Muscle of back (tissue), 3 donors: ENCODE measurements at regions not wholly inside any gene's neighbourhood (a gene's known extent, or its start where the extent isn't known, plus 50 kb on each side); places are given as distances from the start of the nearest gene placed in this dataset.

ENCODE experiments used
- DNase-seq, 3 donors: peaks; one replicate each; pipeline versions ENCODE4 v3.0.0 to v3.0.0-alpha.2; 2013

DNA sequence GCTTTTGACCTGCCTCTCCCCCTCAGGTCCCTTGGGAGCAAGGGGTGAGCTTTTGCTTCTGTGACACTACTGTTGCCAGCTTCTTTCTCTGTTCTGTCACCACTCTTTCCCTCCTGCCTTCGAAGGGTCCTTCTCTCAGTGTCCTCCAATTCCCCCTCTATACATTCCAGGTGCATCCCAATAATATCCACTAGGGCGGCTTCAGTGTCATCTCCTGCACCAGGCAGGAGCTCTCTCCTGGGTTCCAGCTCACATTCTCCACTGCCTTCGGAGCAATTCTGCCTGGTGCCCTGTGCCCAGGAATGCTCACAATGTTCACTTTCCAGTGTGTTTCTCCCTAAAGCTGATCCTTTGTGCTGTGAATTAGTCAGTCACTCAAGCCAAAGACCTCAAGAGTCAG, 83.9 kb upstream of the CXCL14 start:
- DNase-seq: no peak

DNA sequence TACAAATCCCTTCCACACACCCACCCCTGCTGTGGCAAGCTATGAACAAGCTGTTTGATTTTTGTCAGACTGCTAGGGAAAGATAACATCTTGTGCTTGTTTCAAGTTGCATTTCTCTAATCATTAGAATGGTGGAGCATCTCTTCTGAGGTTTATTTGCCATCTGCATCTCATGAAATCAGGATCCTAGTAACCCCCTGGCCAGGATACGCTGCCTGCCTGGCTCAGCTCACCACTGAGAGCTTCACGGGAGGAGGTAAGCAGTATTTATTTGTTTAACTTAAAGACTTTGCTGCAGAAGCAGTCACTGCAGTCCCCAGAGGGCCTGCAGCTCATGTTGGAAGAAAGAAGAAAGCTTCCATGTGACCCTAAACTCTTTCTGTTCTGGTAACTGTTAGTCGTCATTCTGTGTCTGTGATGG, 83.3 kb upstream of the CXCL14 start:
- DNase-seq: peak in 1 of 3 donors; percentile 64

DNA sequence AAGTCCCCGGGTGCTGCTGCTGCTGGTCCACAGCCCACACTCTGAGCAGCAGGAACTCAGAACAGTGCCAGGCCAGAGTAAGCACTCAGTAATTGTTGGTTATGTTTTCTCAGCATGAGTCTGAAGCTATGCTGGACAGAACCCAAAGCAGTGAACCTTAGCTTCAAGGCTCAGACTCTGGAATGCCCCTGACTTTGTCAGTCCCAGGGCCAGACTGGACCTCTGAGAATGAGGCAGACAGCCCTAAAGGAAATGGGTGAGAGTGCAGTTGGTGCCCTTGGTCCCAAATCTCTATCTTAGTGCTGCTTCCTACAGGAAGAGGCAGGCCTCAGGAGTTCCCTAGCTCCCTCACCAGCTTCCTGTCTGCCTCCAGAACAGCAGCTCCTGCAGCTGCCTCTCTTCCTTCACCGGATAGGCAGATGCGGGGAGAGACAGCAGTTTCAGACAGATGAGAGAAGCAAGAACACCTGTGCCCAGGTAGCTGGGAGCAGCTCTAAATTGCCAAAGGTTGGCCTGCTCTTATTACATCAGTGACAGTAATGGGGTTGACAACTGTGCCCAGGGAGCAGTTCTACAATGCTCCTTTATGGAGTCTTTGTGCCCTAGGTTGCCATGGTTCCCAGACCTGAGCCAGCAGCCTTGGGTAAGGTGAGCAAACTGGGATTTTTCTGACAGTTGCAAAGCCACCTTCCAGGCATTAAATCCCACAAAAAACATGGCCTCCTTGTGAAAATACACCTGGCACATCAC, 82.2 kb upstream of the CXCL14 start:
- DNase-seq: peak in 1 of 3 donors; percentile 54

DNA sequence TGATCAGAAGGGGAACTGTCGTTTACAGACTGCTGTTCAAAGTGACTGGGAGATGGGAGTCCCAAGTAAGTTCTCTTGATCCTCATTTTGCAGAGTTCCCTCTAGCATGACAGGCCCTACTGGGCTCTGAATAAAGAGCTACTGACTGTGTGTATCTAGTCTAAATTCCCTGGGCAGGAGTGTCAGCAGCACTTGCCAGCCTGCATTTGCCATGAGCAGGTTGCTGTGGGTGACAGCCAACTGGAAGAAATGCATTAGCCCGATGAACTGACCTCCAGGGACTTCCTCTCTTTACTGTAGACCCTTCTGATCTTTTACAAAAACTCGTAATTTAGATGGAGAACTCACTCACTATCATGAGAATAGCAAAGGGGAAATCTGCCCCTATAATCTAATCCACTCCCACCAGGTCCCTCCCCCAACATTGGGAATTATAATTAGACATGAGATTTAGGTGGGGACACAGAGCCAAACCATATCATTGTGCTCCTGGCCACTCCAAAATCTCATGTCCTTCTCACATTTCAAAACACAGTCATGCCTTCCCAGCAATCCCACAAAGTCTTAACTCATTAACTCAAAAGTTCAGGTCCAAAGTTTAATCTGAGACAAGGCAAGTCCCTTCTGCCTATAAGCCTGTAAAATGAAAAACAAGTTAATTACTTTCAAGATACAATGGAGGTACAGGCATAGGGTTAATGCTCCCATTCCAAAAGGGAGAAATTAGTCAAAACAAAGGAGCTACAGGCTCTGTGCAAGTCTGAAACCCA, 78.9 kb upstream of the CXCL14 start:
- no peak for DNase-seq

DNA sequence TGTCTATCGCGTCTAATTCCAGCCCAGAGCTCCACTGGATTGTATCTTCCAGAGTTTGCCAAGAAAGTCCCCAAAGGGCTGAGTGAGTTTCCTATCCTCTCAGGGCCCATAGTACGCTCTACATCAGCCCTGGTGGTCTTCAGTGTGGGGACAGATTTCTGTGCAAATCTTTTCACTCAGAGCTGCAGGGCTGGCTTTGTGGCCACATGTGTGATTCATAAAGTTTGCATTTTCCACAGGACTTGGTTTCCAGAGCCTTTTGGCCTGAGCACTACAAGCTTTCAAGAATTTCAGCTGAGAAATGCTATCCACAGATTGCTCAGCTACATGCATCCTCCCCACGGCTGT, 76.7 kb upstream of the CXCL14 start:
- peak; percentile 74 to 95 (median 84) for DNase-seq

DNA sequence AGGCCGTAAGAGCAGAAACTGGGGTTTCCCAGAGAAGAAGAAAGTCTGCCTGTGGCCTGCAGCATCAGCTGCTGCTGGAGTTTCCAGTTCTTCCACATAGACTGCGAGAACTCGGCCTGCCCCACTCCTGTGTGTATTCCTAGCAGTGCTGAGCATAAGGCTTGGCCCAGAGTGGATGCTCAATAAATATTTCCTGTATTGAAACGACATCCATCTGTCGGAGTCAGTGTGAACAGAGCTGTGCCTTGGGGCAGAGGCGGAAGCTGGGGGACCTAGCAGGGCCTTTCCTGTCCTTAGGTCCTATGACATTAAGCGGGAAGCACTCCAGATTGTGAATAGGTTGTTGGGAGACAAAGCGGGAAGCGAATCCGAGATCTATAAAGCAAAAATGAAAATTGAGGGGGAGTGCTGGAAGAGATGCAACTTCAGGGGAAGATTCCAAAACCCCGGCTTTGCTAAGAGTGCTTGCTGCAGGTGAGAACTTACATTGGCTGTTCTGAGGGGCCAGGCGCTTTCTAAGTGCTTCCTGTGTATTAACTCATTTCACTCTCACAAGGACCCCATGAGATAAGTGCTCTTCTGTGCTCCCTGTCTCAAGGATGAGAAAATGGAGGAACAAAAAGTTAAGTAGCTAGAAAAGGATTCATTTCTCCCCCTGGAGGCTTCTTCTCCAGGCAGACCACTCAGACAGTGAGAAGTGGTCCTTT, 76.1 kb upstream of the CXCL14 start:
- peak; percentile 77 to 95 (median 87) for DNase-seq

DNA sequence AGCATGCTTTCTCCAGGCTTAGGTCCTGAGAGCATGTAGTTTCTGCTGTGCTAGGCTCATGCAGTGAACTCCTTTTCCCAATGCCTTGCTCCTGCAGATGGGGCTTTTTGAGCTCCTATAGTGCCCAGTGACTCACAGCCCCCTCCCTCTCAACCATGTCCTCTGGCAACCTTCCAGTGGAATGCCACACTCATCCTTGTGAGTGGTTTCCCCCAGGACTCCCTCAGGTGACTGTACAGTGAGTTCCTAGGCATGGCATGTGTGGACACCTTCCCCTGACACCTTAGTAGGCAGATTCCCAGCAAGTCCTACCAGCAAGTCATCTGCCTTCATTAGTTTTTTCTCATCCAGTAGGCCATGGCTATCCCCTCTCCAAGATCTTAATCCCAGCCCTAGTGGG, 72.4 kb upstream of the CXCL14 start:
- no peak for DNase-seq

DNA sequence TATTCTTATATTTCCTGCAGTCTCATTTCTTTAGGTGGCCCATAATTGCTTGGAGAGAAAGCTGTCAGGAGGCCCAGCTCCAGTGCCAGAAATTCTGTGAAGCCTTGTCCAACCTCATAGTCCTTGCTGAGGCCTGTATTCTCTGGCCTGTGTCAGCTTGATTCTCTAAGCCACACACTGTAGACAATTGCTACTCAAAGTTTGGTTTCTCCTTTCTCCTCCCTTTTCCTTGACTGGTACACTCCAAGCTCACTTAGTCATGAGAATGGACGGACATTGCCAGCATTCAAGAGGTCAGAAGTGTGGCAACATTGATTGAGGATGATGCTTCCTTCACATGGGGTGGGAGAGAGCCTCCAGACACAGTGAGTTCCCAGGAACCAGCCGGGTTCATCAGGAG, 71.3 kb upstream of the CXCL14 start:
- DNase-seq: no peak

DNA sequence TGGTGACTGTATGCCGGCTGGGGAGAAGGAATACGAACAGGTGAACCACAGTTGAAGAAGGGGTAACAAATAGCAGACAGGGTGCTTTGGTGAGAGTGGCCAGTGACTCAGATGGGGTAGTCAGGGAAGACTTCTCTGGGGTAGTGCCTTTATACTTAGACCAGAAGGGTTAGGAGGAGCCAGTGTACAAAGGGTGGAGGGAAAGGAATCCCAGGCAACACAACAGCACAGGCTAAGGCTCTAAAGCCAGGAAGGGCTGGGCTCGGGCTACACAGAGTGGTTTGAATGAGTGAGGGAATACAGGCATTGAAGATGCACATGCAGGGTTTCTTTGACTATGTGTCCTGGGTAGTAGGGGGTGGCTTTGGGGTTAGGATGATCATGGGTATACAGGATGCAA, 70.6 kb upstream of the CXCL14 start:
- no peak for DNase-seq

DNA sequence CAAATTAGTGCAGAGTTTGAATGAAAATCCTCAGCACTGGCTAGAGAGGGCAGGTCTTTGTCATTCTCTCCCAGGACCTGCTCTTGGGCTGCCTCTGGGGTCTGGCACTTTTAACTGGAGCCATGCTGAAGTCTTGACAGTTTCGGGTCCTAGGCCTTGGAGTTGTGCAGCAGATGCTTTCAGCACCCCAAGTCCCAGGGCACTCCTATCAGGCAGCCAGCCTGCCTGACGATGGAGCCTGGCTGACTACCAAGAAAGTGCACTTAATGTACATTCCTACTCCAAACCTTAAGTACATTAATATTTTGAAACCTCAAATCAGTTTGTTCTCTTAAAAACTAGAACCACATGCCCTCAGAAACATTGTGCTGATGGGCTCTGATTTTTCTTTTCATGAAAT, 69.3 kb upstream of the CXCL14 start:
- DNase-seq: peak in 1 of 3 donors; percentile 40

DNA sequence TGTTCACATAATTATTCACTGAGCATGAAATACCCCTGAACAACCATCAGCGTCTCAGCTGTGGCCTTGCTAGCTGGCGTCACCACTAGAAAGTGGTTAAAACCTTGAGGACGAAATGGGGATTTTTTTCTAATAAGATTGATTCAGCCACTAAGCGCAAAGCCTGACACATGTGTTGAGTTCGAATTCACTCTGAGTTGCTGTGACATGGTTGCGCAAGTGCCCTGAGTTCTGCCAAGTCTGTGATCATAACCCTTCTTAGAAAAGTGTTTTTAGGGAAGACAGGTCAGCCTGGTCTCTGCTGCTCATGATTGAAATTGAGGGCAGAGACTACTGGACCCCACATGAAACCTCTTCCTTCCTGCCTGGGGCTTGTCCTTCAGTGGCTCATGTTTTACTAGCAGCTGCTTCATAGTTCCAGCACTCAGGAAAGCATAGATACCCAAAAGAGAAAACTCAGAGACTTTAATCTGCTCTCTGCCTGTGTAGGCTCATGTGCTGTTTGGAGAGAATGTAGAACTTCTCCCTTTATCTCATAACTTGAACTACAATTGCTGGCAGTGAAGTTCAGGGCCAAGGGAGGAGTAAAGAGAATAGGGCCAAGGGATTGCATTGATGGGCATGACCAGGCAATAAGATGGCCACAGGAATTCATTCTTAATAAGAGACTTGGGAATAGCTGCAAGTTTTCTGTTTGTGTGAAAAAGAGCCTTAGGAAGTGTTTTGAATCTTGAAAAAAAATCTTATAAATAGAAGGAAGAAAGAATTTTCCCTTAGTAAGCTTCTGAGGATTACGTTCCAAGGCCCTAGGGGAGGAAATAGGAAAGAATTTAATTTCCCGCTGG, 66.8 kb upstream of the CXCL14 start:
- no peak for DNase-seq

DNA sequence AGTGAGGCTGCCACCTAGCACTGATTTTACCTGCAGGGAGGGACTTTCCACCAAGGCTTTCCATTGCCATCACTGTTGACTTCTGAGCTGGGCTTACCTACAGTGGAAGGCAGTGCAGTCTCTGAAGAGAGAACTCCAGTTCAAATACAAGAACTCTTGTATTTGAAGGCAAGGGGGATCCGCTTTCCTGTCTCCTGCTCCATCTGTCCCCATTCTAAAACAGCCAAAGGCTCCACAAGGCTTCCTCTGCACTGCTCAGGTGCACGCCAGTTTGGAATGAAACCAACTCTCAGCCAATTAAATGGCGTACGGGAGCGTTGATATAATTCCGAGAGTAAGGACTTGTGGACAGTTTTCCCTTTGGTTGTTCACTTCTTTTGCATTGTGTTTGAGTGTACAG, 66.0 kb upstream of the CXCL14 start:
- DNase-seq: no peak

DNA sequence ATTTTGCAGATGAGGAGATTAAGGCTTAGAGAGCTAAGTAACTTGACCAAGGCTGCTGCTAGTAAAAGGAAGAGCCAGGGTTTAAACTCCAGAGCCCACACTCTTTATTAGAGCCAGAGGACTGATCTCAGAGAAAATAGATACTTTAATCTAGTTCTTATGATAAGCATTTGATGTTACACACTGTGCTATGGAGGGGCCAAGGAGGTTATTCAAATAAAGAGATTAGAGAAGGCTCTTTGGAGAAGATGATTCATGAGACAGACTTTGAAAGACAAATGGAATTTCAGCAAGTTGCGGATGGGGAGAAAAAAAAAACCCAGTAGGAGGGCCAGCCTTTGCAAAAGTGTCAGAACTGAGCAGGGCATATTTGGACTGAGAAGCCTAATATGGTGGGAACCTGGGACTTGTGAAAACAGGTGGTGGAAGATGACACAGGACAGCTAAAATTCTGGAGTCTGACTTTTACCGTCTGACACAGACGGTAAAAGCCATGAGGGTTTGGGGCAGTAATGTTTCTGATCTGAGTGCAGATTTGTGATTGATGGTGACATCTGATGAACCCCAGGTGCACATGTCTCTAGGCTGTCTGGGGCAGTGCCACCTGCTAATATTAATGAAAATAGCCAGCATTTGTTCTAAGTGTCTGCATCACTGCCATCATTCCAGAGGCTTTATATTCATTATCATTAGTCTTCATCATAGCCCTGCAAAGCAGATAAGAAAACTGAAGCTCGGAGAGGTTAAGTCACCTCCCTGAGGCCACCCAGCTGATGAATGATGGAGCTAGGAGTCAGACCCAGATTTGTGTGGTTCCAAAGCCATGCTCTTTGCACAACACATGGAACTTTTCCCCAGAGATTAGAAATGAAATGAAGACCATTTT, 65.3 kb upstream of the CXCL14 start:
- DNase-seq: no peak

DNA sequence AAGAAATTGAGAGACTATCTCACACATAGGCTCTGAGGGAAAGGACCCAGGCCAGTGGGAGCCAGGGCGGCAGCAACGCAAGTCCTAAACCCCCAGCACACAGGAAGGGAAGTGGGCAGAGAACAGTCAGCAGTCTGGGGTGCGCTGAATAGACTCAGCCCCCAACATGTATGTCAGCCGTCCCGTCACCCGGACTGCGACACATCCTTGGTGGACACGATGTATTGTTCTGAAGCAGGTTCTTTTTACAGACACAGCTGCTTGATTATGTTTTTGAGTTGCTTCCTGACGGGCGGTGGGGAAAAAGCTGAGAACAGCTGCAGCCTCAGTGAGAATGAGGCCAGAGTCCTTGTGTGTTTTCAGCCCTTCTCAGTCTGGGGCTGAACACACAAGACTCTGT, 64.1 kb upstream of the CXCL14 start:
- peak in 2 of 3 donors; percentile 49 to 57 for DNase-seq

DNA sequence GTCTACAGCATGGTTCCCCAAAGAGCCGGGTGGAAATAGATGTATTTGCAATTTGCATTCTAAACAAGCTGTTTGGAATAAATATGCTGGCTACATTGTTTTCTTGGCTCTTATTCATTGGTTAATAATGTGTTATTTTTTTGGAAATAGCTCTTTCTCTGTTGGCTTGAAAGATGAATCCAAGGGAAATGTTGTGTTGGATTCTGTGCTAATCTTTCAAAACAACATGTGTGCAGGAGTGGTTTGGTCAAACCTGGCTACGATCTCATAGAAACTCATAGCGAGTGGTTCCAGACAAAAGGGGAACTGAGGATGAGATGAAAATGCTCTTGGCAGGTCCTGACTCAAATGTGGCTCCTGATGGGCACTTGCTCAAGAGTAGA, 63.7 kb upstream of the CXCL14 start:
- peak; percentile 47 to 88 (median 53) for DNase-seq

DNA sequence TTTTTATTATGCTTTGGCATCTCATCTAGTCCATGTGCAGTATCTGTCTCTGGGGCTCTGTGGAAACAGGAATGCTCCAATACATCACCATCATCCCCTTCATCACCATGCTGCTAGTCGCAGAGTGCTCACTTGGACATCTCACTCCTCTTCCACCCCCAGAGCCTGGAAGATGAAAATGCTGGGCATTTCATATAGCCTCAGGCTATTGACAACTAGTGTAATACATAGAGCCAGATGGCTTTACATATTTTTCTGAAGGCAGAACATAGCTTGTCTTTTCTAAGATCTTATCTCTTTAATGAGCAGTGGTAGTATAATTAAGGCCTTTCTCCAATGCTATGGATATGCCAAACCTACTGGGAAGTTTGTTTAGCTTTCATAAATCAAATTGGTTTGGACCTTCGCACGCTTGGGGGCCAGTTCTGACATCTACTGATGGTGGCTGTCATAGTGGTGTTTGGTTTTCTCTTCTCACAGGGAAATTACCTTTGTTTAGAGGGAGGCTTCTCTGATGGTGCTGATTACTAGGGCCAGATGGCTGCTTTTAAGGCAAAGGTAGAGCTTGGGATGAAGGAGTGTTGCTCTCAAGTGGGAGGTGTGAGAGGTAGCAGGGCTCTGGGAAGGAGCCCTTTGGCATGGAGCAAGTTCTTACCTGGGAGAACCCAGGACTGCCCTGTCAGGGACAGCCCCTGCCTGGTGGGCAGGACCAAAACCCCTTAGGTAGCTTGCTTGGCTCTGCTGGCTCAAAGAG, 63.1 kb upstream of the CXCL14 start:
- peak in 1 of 3 donors; percentile 74 for DNase-seq

DNA sequence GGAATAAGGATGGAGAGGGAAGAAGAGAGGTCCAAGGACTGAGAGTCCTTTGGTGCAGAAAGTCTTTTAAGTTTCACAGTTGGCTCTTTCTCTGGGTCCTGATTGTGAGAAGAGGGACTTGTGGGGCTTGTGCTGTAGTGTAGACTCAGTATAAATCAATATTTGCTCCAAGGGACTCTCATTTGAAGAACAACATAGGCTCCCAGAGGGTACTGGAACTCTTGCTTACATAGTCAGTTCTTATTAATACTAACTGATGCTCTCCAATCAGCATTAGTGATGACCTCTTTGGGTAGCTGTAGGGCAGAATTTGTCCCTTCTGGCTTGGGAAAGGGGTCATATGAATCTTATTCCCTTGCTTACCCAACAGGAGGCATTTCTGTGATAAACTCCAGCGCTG, 62.5 kb upstream of the CXCL14 start:
- no peak for DNase-seq

DNA sequence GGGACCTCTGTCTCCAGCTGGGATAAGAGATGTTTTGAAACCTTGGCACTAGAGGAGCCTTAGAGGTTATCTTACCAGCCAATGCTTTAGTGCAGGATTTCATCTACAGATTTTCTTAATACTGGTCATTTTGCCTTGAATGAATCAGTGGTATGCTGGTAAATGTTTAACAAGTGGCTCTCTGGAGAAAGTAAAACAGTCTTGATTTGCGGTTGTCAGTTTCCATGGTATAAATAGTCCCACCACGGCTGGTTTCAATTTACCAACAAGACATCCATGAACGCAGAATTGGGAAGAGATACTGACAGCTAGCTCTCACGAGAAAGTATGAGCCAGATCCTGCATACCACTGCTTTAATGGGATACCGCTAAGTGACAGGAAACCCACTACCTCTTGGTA, 56.7 kb upstream of the CXCL14 start:
- no peak for DNase-seq

DNA sequence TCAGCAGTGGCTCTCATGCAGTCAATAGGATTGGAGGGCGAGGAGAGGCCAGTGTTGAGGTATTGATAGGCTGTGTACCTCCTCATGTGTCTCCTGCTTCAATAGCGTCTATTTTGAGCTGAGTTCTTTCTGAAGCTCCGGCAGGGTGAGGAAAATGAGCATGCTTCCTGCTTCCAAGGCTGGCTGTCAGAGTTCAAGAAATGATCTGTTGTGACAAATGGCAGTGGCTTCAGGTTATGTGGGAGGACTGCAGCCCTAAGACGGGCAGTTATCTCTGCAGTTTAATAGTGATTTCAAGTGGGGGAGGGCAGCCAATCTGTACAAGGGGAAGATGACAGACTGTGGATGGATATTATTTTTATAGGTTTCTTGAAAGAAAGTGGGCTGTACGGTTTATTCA, 54.0 kb upstream of the CXCL14 start:
- no peak for DNase-seq

DNA sequence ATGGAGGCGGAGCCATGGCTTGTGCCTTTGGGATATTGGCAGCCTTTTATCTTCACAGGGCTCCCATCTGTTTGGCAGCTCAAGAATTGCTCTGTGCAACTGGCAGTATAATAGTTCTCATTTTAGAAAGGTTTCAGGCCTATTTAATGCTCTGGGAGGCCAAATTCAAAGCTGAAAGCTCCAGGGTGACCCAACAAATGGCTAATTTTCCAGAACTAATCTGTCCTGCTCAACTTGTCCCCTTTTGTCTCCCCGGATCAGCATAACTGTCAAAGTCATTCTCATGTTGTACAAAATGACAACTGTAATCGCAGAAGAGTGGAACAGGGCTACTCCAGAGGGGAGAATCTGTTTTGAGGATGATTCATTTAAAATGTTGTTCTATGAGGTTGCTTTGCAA, 52.6 kb upstream of the CXCL14 start:
- DNase-seq: no peak
